Panc1 (cell line): ENCODE measurements at regions not wholly inside any gene's neighbourhood (a gene's known extent, or its start where the extent isn't known, plus 50 kb on each side); places are given as distances from the start of the nearest gene placed in this dataset.

ENCODE experiments used
- ATAC-seq: fragments of 200-7000 bp; cut with Tn5 transposase; 2 replicates; pipeline ENCODE4 v1.9.1; 2020; ENCODE audit warnings: mild to moderate bottlenecking, moderate library complexity
- BruUV-seq: library from RNA; stranded (reverse); fragments of 400-500 nt; replicated peaks from 2 replicates; lab custom pipeline; 2021; lab: Mats Ljungman, UMichigan
- CTCF ChIA-PET: fragments of 300-600 bp; sonication (Branson Sonifier 250); formaldehyde crosslinking; loops from one replicate; lab custom pipeline; 2022; ENCODE audit warnings: antibody characterized with exemption; lab: Charles Lee
- POLR2A ChIA-PET: fragments of 300-600 bp; sonication (Branson Sonifier 250); formaldehyde crosslinking; loops from one replicate; lab custom pipeline; 2022; ENCODE audit warnings: antibody characterized with exemption; lab: Charles Lee
- DNase-seq: peaks from one replicate; pipeline ENCODE4 v3.0.0-alpha.2; 2010; ENCODE audit warnings: low read depth, low spot score
- H3K27ac ChIP-seq: 2 replicates; pipeline ENCODE4 v1.5.1; 2011; ENCODE audit warnings: mild to moderate bottlenecking, low read length, inconsistent platforms
- H3K27me3 ChIP-seq: fragments of 200-500 bp; sonication (Bioruptor generic); 2 replicates; pipeline ENCODE4 v1.6.0; 2014; ENCODE audit warnings: low read length, inconsistent platforms; ENCODE audit not compliant: control insufficient read depth, insufficient read depth
- H3K36me3 ChIP-seq: fragments of 200-500 bp; sonication (Bioruptor generic); 2 replicates; pipeline ENCODE4 v1.5.1; 2014; ENCODE audit warnings: inconsistent platforms, mild to moderate bottlenecking, low read length, moderate library complexity; ENCODE audit not compliant: control insufficient read depth, insufficient read depth
- H3K4me1 ChIP-seq: 2 replicates; pipeline ENCODE4 v1.5.1; 2011; ENCODE audit warnings: inconsistent platforms, mild to moderate bottlenecking, low read length, moderate library complexity; ENCODE audit not compliant: control insufficient read depth, insufficient read depth
- H3K4me3 ChIP-seq, 2 experiments: 2 replicates each; pipeline ENCODE4 v1.5.1; 2011 to 2012; ENCODE audit warnings: low read depth in 2 of 2, low read length in 2 of 2, mild to moderate bottlenecking in 2 of 2, inconsistent platforms in 1 of 2, moderate library complexity in 1 of 2
- H3K9me3 ChIP-seq: fragments of 200-500 bp; sonication (Bioruptor generic); 2 replicates; pipeline ENCODE4 v1.5.1; 2014; ENCODE audit warnings: low read depth, mild to moderate bottlenecking, inconsistent platforms, low read length, moderate library complexity; ENCODE audit not compliant: control insufficient read depth, insufficient read depth
- POLR2AphosphoS5 ChIP-seq: IDR thresholded peaks from 2 replicates; pipeline ENCODE4 v1.6.1; 2012; ENCODE audit warnings: mild to moderate bottlenecking, low read depth, low read length, moderate library complexity
- SIN3A ChIP-seq: IDR thresholded peaks from 2 replicates; pipeline ENCODE4 v1.6.1; 2012; ENCODE audit warnings: low read depth, mild to moderate bottlenecking, low read length, moderate library complexity, borderline replicate concordance; ENCODE audit not compliant: insufficient read depth
- TCF7L2 ChIP-seq: IDR thresholded peaks from 2 replicates; pipeline ENCODE4 v1.6.1; 2011; ENCODE audit warnings: mild to moderate bottlenecking, low read depth, low read length, inconsistent platforms
- in situ Hi-C: cut with HindIII; loops from 2 replicates; pipeline ENCODE4 v1.10.0; 2016; ENCODE audit warnings: low sequenced_read_pairs, low pct_unique_long_range_greater_than_20kb
- intact Hi-C: fragments of 100-400 bp; cut with micrococcal nuclease; formaldehyde crosslinking; loops from one replicate; pipeline ENCODE4 v1.10.0; 2022; ENCODE audit not compliant: unreplicated experiment
- TF ChIP-seq, protein P1 (sequence below): fragments of 450-650 bp; IDR thresholded peaks from 2 replicates; pipeline ENCODE4 v1.5.1; 2017; ENCODE audit warnings: mild to moderate bottlenecking
- TF ChIP-seq, protein P2 (sequence below), 2 experiments: IDR thresholded peaks; 2 replicates each; pipeline ENCODE4 v1.6.1; 2011 to 2012; ENCODE audit warnings: low read depth in 2 of 2, control low read depth in 1 of 2, low read length in 1 of 2, mild to moderate bottlenecking in 1 of 2, moderate library complexity in 1 of 2; ENCODE audit not compliant: insufficient read depth in 1 of 2

DNA sequence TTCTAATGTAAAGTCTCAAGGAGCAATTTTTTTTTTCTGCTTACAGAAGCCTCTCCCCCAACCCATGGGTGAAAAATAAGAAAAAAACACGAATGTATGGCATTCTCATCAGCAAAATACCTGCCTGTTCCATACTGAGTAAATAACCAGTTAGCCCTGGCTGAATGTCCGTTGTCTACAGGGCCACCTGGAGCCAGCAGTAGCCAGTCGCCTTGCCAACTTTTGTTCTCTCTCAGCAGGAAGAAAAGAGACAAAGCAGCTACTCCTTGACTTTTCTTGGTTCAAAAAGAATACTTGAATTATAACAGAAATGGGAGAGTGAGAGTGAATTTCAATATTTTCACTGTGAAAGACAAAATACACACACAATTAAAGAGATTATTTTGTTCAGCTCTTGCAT is 532.9 kb upstream of the CRIM1 start:
- Histone ChIP-seq H3K4me3 (no peak overlapping the region), H3K27ac (no peak overlapping the region), H3K27me3 (peaks cover 4% of the 10 kb centered on the region; the same call in 1 of the 2 replicates), H3K4me1 (no peaks in the 10 kb centered on the region), H3K9me3 (no peaks in the 10 kb centered on the region), H3K36me3 (no peaks in the 10 kb centered on the region)
- intact Hi-C loops: no loop called here
- TF ChIP-seq POLR2AphosphoS5: no peak
- in situ Hi-C loops: no loop called here
- ATAC-seq: no peak
- CTCF ChIA-PET: no interaction called here
- DNase-seq: no peak
- POLR2A ChIA-PET: no interaction called here
- BruUV-seq: no TSS peak

DNA sequence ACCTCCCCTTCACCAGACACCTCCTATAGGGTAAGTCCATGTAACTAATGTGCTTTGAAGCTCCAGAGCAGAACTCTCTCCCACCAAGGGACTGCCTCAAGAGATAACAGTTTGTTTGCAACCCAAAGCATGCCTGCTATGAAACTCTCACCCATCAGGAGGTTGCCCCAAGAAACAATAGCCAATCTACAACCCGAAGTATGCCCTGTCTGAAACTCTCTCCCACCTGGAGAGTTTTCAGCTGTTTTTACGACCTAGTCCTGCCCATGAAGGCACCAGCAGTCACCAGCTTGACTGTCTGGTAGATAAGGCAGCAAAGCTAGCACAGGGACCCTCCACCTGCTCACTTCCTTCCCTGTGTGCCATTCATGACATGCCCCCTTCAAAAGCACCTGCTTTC is 533.9 kb upstream of the CRIM1 start:
- Histone ChIP-seq H3K36me3 (no peaks in the 10 kb centered on the region), H3K4me3 (no peak overlapping the region), H3K27ac (no peak overlapping the region), H3K4me1 (no peaks in the 10 kb centered on the region), H3K9me3 (no peaks in the 10 kb centered on the region), H3K27me3 (peaks cover 3% of the 10 kb centered on the region; the same call in 1 of the 2 replicates)
- no TSS peak for BruUV-seq
- DNase-seq: no peak
- ChIA-PET POLR2A (no interaction called here), CTCF (no interaction called here)
- TF ChIP-seq TCF7L2 (no peak), SIN3A (no peak), POLR2AphosphoS5 (no peak)
- TF ChIP-seq, protein P1, sequence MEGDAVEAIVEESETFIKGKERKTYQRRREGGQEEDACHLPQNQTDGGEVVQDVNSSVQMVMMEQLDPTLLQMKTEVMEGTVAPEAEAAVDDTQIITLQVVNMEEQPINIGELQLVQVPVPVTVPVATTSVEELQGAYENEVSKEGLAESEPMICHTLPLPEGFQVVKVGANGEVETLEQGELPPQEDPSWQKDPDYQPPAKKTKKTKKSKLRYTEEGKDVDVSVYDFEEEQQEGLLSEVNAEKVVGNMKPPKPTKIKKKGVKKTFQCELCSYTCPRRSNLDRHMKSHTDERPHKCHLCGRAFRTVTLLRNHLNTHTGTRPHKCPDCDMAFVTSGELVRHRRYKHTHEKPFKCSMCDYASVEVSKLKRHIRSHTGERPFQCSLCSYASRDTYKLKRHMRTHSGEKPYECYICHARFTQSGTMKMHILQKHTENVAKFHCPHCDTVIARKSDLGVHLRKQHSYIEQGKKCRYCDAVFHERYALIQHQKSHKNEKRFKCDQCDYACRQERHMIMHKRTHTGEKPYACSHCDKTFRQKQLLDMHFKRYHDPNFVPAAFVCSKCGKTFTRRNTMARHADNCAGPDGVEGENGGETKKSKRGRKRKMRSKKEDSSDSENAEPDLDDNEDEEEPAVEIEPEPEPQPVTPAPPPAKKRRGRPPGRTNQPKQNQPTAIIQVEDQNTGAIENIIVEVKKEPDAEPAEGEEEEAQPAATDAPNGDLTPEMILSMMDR: no peak
- TF ChIP-seq, protein P2, sequence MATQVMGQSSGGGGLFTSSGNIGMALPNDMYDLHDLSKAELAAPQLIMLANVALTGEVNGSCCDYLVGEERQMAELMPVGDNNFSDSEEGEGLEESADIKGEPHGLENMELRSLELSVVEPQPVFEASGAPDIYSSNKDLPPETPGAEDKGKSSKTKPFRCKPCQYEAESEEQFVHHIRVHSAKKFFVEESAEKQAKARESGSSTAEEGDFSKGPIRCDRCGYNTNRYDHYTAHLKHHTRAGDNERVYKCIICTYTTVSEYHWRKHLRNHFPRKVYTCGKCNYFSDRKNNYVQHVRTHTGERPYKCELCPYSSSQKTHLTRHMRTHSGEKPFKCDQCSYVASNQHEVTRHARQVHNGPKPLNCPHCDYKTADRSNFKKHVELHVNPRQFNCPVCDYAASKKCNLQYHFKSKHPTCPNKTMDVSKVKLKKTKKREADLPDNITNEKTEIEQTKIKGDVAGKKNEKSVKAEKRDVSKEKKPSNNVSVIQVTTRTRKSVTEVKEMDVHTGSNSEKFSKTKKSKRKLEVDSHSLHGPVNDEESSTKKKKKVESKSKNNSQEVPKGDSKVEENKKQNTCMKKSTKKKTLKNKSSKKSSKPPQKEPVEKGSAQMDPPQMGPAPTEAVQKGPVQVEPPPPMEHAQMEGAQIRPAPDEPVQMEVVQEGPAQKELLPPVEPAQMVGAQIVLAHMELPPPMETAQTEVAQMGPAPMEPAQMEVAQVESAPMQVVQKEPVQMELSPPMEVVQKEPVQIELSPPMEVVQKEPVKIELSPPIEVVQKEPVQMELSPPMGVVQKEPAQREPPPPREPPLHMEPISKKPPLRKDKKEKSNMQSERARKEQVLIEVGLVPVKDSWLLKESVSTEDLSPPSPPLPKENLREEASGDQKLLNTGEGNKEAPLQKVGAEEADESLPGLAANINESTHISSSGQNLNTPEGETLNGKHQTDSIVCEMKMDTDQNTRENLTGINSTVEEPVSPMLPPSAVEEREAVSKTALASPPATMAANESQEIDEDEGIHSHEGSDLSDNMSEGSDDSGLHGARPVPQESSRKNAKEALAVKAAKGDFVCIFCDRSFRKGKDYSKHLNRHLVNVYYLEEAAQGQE (IDR thresholded peaks at IDR 0.05; ENCODE audit: insufficient read depth in 1 of 2, low read depth in 2 of 2, low read length in 1 of 2): no peak
- intact Hi-C loops: no loop called here
- no peak for ATAC-seq
- in situ Hi-C loops: no loop called here

DNA sequence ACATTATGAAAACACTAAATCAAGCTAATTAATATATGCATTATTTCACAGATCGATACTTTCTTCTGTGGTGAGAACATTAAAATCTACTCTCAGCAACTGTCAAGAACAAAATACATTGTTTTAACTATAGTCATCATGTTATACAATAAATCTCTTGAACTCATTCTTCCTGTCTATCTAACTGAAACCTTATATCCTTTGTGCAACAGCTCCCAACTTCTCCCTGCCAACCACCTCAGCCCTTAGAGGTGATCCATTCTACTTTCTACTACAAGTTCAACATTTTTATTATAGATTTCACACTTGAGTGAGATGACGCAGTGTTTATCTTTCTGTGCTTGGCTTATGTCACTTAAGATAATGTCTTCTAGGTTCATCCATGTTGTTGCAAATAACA is 535.2 kb upstream of the CRIM1 start:
- ChIA-PET POLR2A (no interaction called here), CTCF (no interaction called here)
- no peak for TF ChIP-seq TCF7L2
- TF ChIP-seq, protein P1: no peak
- no peak for TF ChIP-seq SIN3A
- TF ChIP-seq POLR2AphosphoS5: no peak
- TF ChIP-seq, protein P2 (IDR thresholded peaks at IDR 0.05; ENCODE audit: insufficient read depth in 1 of 2, low read depth in 2 of 2, low read length in 1 of 2): no peak
- in situ Hi-C loops (no loop called here), intact Hi-C loops (no loop called here)
- DNase-seq (no peak), ATAC-seq (no peak)
- BruUV-seq: no TSS peak
- Histone ChIP-seq H3K36me3 (no peaks in the 10 kb centered on the region), H3K27me3 (peaks cover 2% of the 10 kb centered on the region; the same call in 1 of the 2 replicates), H3K27ac (no peak overlapping the region), H3K4me1 (no peaks in the 10 kb centered on the region), H3K4me3 (no peak overlapping the region), H3K9me3 (no peaks in the 10 kb centered on the region)
